Testis (tissue), 2 donors: ENCODE measurements at regions not wholly inside any gene's neighbourhood (a gene's known extent, or its start where the extent isn't known, plus 50 kb on each side); places are given as distances from the start of the nearest gene placed in this dataset.

Experiments
- DNase-seq: peaks from one replicate; pipeline ENCODE4 v3.0.0-alpha.2; 2019
- H3K27ac ChIP-seq, 2 donors: fragments of 200-600 bp; sonication (generic); one replicate each; pipeline ENCODE4 v1.5.1; 2019
- H3K27me3 ChIP-seq: fragments of 200-600 bp; sonication (generic); one replicate; pipeline ENCODE4 v1.5.1; 2019
- H3K36me3 ChIP-seq: fragments of 200-600 bp; sonication (generic); one replicate; pipeline ENCODE4 v1.5.1; 2017; ENCODE audit warnings: low read depth; ENCODE audit errors: missing control alignments
- H3K4me1 ChIP-seq: fragments of 200-600 bp; sonication (generic); one replicate; pipeline ENCODE4 v1.5.1; 2019
- H3K4me3 ChIP-seq, 2 donors: fragments of 200-600 bp; sonication (generic); one replicate each; pipeline ENCODE4 v1.5.1; 2017 to 2019
- H3K9me3 ChIP-seq: fragments of 200-600 bp; sonication (generic); one replicate; pipeline ENCODE4 v1.5.1; 2017
- POLR2A ChIP-seq: fragments of 450-650 bp; IDR thresholded peaks from one replicate; pipeline ENCODE4 v1.6.1; 2017; ENCODE audit warnings: antibody characterized with exemption, mild to moderate bottlenecking, moderate library complexity
- WGBS, 2 donors: methylation state at CpG; one replicate each; pipeline ENCODE4 v1.1.5; 2018; 5-methylcytosine and 5-hydroxymethylcytosine counted together
- intact Hi-C: fragments of 100-400 bp; cut with DNase I; formaldehyde crosslinking; loops from one replicate; pipeline ENCODE4 v1.15.1; 2023; ENCODE audit warnings: low total_unique reads
- TF ChIP-seq, protein P1 (sequence below), 3 experiments: fragments of 450-650 bp in 2 of 3; fragments of 200-600 bp in 1 of 3; sonication (generic) in 1 of 3; IDR thresholded peaks; one replicate each; pipeline ENCODE4 v1.5.1; 2016 to 2019; ENCODE audit warnings: antibody characterized with exemption in 3 of 3, mild to moderate bottlenecking in 2 of 3, moderate library complexity in 1 of 3

GRCh38 chr10:8418631-8419030 is 364.1 kb downstream of the GATA3 start:
- Histone ChIP-seq H3K27ac (no peak overlapping the region), H3K27me3 (no peaks in the 10 kb centered on the region), H3K4me3 (no peak overlapping the region), H3K36me3 (no peaks in the 10 kb centered on the region), H3K9me3 (no peaks in the 10 kb centered on the region), H3K4me1 (no peaks in the 10 kb centered on the region)
- intact Hi-C loops: no loop called here
- WGBS, 2 donors: 82 to 87% methylated on average over 4 of the region's 4 CpGs
- DNase-seq: no peak
- TF ChIP-seq, protein P1, sequence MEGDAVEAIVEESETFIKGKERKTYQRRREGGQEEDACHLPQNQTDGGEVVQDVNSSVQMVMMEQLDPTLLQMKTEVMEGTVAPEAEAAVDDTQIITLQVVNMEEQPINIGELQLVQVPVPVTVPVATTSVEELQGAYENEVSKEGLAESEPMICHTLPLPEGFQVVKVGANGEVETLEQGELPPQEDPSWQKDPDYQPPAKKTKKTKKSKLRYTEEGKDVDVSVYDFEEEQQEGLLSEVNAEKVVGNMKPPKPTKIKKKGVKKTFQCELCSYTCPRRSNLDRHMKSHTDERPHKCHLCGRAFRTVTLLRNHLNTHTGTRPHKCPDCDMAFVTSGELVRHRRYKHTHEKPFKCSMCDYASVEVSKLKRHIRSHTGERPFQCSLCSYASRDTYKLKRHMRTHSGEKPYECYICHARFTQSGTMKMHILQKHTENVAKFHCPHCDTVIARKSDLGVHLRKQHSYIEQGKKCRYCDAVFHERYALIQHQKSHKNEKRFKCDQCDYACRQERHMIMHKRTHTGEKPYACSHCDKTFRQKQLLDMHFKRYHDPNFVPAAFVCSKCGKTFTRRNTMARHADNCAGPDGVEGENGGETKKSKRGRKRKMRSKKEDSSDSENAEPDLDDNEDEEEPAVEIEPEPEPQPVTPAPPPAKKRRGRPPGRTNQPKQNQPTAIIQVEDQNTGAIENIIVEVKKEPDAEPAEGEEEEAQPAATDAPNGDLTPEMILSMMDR (IDR thresholded peaks at IDR 0.05): no peak

DNA sequence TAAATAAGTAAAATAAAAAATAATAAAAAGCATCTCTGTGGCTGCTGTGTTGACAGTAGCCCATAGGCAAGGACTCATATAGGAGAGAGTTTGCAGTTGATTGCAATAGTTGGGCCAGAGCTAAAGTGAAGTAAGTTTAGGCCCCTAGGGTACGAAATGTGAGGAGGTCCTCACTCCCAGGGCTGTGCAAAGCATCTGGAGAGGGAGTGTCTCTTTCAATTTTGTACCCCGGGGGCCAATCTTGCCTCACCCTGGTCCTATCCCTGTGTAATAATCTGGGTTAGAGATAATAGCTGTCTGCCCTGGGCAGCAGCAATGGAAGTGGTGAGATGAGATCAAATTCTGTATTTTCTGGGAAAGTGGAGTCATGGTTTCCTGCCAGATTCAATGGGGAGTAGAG is 365.7 kb downstream of the GATA3 start:
- intact Hi-C loops: no loop called here
- Histone ChIP-seq H3K4me1 (no peaks in the 10 kb centered on the region), H3K27me3 (no peaks in the 10 kb centered on the region), H3K36me3 (no peaks in the 10 kb centered on the region), H3K4me3 (no peak overlapping the region), H3K27ac (no peak overlapping the region), H3K9me3 (no peaks in the 10 kb centered on the region)
- no peak for TF ChIP-seq POLR2A
- TF ChIP-seq, protein P1 (IDR thresholded peaks at IDR 0.05): no peak
- no peak for DNase-seq
- 81 to 88% methylated on average over 2 of the region's 2 CpGs for WGBS, 2 donors

- no peak for TF ChIP-seq POLR2A
- TF ChIP-seq, protein P1 (IDR thresholded peaks at IDR 0.05): no peak
- Histone ChIP-seq H3K36me3 (no peaks in the 10 kb centered on the region), H3K4me3 (no peak overlapping the region), H3K4me1 (no peaks in the 10 kb centered on the region), H3K9me3 (no peaks in the 10 kb centered on the region), H3K27me3 (no peaks in the 10 kb centered on the region), H3K27ac (no peak overlapping the region)
- DNase-seq: no peak
- intact Hi-C loops: no loop called here
- WGBS, 2 donors: 59 to 78% methylated on average over 3 of the region's 3 CpGs
These were observed 370.2 kb downstream of the GATA3 start for GRCh38 chr10:8424555-8425211.

DNA sequence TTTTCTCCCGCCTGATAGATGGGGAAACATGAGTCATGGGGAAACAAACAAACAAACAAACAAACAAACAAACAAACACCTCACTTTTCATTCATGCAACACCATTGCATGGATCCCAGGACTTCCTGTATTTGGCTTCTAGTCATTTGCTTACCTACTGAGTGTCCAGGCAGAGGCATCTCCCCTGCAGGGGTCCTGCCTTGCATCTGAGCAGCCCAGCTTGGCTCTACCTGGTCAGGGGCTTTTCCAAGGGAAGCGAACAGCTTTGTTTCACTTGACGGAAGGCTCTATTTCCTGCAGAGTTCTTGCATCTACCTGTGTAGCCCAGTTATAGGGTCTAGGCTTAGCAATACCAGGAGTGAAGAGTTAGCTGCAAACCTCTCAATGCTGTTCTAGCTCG is 374.2 kb downstream of the GATA3 start:
- intact Hi-C loops: no loop called here
- no peak for DNase-seq
- Histone ChIP-seq H3K27me3 (no peaks in the 10 kb centered on the region), H3K4me1 (no peaks in the 10 kb centered on the region), H3K36me3 (no peaks in the 10 kb centered on the region), H3K27ac (no peak overlapping the region), H3K9me3 (no peaks in the 10 kb centered on the region), H3K4me3 (no peak overlapping the region)
- WGBS, 2 donors: 79 to 87% methylated on average over 4 of the region's 4 CpGs
- TF ChIP-seq, protein P1 (IDR thresholded peaks at IDR 0.05): no peak
- no peak for TF ChIP-seq POLR2A

DNA sequence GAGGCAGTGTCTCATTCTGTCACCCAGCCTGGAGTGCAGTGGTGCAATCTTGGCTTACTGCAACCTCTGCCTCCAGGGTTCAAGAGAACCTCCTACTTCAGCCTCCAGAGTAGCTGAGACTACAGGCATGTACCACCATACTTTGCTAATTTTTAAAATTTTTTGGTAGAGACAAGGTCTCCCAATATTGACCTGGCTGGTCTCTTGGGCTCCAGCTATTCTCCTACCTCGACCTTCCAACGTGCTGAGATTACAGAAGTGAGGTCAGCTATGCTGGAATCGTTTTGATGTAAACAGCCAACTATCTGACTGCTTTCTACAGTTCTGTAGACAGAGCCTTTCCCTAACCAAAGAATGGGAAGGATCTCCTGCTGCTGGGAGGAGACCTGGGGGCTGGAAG is 375.8 kb downstream of the GATA3 start:
- intact Hi-C loops: no loop called here
- Histone ChIP-seq H3K4me3 (no peak overlapping the region), H3K36me3 (no peaks in the 10 kb centered on the region), H3K27me3 (no peaks in the 10 kb centered on the region), H3K27ac (no peak overlapping the region), H3K9me3 (no peaks in the 10 kb centered on the region), H3K4me1 (no peaks in the 10 kb centered on the region)
- 55 to 79% methylated on average over 3 of the region's 3 CpGs for WGBS, 2 donors
- TF ChIP-seq POLR2A: no peak
- TF ChIP-seq, protein P1 (IDR thresholded peaks at IDR 0.05): no peak
- DNase-seq: no peak
